ENCODE measurements at regions not wholly inside any gene's neighbourhood (a gene's known extent, or its start where the extent isn't known, plus 50 kb on each side); places are given as distances from the start of the nearest gene placed in this dataset.

DNA sequence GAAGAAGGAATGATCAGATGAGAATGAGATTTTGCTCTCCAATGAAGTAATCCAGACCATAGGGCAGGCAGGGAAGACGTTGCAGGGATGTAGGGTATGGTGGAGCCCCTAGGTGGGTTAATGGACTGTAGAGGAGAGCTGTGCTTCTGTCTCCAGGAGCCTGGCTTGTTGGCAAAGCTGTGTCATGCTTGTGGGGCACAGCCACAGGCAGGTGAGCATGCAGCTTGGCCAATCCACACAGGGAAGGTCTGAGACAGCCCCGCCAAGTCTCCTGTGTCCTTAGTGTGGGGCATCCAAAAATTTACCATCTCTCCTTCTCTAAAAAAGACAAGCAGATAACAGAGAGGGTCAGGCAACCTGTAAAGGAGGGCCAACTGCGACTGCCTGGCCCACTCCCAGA lies 71.4 kb upstream of the FLT1 start:
- H3K27me3 Mint-ChIP-seq: peaks cover 0 to 1% of the 10 kb centered on the region in 2 donors
- H3K9me3 ChIP-seq (ENCODE audit: control insufficient read depth in 1 of 2, low read length in 2 of 2): no peaks in the 10 kb centered on the region
- no peaks in the 10 kb centered on the region for H3K4me1 ChIP-seq (ENCODE audit: insufficient read depth, low read length)
- intact Hi-C loops (cut with micrococcal nuclease): no loop called here
- H3K36me3 Mint-ChIP-seq: no peaks in the 10 kb centered on the region
- no peaks in the 10 kb centered on the region for H3K36me3 ChIP-seq (ENCODE audit: insufficient read depth, low read length)
- no peak overlapping the region for H3K4me3 Mint-ChIP-seq
- H3K9me3 Mint-ChIP-seq: peaks cover 0 to 3% (median 0%) of the 10 kb centered on the region in 8 donors
- ChIA-PET CTCF (ENCODE audit: partially characterized antibody) (no interaction called here), POLR2A (ENCODE audit: partially characterized antibody) (no interaction called here)
- H3K27me3 ChIP-seq (ENCODE audit: insufficient read depth, low read length): no peaks in the 10 kb centered on the region
- no peak overlapping the region for H3K4me3 ChIP-seq (ENCODE audit: low read length in 2 of 2)
- H3K27ac ChIP-seq (ENCODE audit: low read depth, low read length): no peak overlapping the region
- no peak overlapping the region for H3K27ac Mint-ChIP-seq
- no peak for DNase-seq
- no peaks in the 10 kb centered on the region for H3K4me1 Mint-ChIP-seq

DNA sequence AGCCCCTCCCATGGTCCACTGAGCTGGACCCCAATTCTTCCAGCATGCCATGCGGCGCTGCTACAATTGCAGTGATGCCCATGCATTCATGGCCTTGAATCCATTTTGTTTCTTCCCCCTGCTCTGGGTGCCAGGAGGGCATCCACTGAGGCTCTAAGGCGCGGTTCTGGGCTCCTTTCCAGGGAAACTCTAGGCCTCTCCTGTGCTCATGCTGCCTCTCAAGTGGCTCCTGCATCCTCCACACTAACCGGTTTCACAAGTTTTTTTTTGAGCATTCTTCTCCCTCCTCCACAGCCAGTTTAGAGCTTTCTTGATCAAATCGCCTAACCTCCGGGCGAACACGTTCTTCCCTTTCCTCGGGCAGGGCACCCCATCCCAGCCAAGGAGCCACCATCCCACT lies 69.1 kb upstream of the FLT1 start:
- Histone ChIP-seq H3K4me1 (ENCODE audit: insufficient read depth, low read length) (no peaks in the 10 kb centered on the region), H3K27me3 (ENCODE audit: insufficient read depth, low read length) (no peaks in the 10 kb centered on the region), H3K9me3 (ENCODE audit: control insufficient read depth in 1 of 2, low read length in 2 of 2) (no peaks in the 10 kb centered on the region), H3K36me3 (ENCODE audit: insufficient read depth, low read length) (no peaks in the 10 kb centered on the region), H3K27ac (ENCODE audit: low read depth, low read length) (no peak overlapping the region), H3K4me3 (ENCODE audit: low read length in 2 of 2) (no peak overlapping the region)
- no peaks in the 10 kb centered on the region for H3K4me1 Mint-ChIP-seq
- intact Hi-C loops (cut with micrococcal nuclease): no loop called here
- no peak for DNase-seq
- peaks cover 1 to 3% of the 10 kb centered on the region in 2 donors for H3K27me3 Mint-ChIP-seq
- ChIA-PET POLR2A (ENCODE audit: partially characterized antibody) (no interaction called here), CTCF (ENCODE audit: partially characterized antibody) (no interaction called here)
- no peaks in the 10 kb centered on the region for H3K36me3 Mint-ChIP-seq
- H3K4me3 Mint-ChIP-seq: no peak overlapping the region
- peaks cover 0 to 3% (median 0%) of the 10 kb centered on the region in 8 donors for H3K9me3 Mint-ChIP-seq
- H3K27ac Mint-ChIP-seq: no peak overlapping the region

DNA sequence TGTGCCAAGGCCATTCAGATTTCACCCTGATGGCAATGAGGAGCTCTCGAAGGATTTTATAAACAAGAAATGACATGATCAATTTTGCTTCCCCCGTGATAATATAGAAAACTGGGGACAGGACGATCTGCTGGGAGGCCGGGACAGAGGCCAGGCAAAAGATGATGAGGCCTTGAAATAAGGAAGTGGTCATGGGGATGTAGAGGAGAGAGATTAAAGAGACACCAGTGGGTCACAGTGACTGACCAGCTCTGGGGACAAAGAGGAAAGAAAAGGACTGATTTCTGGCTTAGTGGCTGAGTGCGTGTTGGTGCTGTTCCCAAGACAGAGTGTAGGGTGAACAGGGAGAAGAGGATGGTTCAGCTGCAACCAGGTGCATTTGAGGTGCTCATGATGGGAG lies 68.7 kb upstream of the FLT1 start:
- intact Hi-C loops (cut with micrococcal nuclease): no loop called here
- H3K4me1 Mint-ChIP-seq: no peaks in the 10 kb centered on the region
- H3K36me3 Mint-ChIP-seq: no peaks in the 10 kb centered on the region
- DNase-seq: no peak
- no peak overlapping the region for H3K27ac Mint-ChIP-seq
- Histone ChIP-seq H3K36me3 (ENCODE audit: insufficient read depth, low read length) (no peaks in the 10 kb centered on the region), H3K9me3 (ENCODE audit: control insufficient read depth in 1 of 2, low read length in 2 of 2) (no peaks in the 10 kb centered on the region), H3K27me3 (ENCODE audit: insufficient read depth, low read length) (no peaks in the 10 kb centered on the region), H3K27ac (ENCODE audit: low read depth, low read length) (no peak overlapping the region), H3K4me3 (ENCODE audit: low read length in 2 of 2) (no peak overlapping the region), H3K4me1 (ENCODE audit: insufficient read depth, low read length) (no peaks in the 10 kb centered on the region)
- peaks cover 0 to 1% (median 0%) of the 10 kb centered on the region in 8 donors for H3K9me3 Mint-ChIP-seq
- no peak overlapping the region for H3K4me3 Mint-ChIP-seq
- ChIA-PET CTCF (ENCODE audit: partially characterized antibody) (no interaction called here), POLR2A (ENCODE audit: partially characterized antibody) (no interaction called here)
- peaks cover 0 to 3% of the 10 kb centered on the region in 2 donors for H3K27me3 Mint-ChIP-seq

DNA sequence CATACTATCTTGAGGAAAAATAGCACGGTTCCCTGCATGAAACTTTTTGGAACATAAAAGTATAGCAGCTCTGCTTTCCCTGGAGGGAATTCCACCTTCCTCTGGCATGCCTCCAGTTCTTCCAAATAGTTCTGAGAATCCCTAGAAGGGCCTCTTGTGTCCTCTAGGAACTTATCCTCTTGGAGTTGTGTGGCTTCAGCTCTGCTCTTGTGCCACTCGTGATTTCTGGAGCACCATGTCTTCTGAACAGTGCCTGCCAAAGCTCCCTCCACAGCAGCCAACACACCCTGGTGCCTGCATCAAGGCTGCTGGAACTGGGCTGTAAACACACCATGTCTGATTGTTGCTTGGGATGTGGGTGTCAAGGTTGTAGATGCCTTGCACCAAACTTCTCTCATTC lies 65.7 kb upstream of the FLT1 start:
- intact Hi-C loops (cut with micrococcal nuclease): no loop called here
- H3K27me3 ChIP-seq (ENCODE audit: insufficient read depth, low read length): no peaks in the 10 kb centered on the region
- Mint-ChIP-seq H3K4me1 (no peaks in the 10 kb centered on the region), H3K27ac (no peak overlapping the region), H3K36me3 (no peaks in the 10 kb centered on the region), H3K9me3 (no peaks in the 10 kb centered on the region), H3K4me3 (no peak overlapping the region), H3K27me3 (peaks cover 0 to 4% of the 10 kb centered on the region in 2 donors)
- CTCF ChIA-PET (ENCODE audit: partially characterized antibody): no interaction called here
- no peaks in the 10 kb centered on the region for H3K36me3 ChIP-seq (ENCODE audit: insufficient read depth, low read length)
- no peaks in the 10 kb centered on the region for H3K4me1 ChIP-seq (ENCODE audit: insufficient read depth, low read length)
- H3K27ac ChIP-seq (ENCODE audit: low read depth, low read length): no peak overlapping the region
- H3K9me3 ChIP-seq (ENCODE audit: control insufficient read depth in 1 of 2, low read length in 2 of 2): no peaks in the 10 kb centered on the region
- no peak overlapping the region for H3K4me3 ChIP-seq (ENCODE audit: low read length in 2 of 2)
- DNase-seq: no peak
- POLR2A ChIA-PET (ENCODE audit: partially characterized antibody): no interaction called here

DNA sequence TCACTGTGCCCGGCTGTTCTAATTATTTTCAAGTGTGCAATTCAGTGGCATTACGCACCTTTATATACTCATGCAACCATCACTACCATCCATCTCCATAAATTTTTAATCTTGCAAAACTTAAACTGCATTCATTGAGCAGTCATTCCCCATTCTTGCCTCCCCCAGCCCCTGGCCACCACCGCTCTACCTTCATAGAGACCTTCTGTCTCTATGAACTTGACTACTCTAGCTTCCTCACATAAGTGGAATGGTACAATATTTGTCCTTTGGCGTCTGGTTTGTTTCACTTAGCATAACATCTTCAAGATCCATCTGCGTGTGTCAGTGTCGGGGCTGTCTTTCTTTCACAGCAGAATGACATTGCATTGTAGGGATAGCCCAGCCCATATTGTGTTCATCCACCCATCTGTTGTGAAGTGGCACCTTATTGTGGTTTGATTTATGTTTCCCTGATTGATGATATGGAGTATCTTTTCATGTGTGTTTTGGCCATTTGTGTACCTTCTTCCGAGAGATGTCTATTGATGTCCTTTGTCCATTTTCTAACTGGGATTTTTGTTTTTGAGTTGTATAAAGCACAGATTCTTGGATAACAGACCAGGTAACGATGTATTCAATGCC lies 64.8 kb upstream of the FLT1 start:
- H3K4me1 Mint-ChIP-seq: no peaks in the 10 kb centered on the region
- no peaks in the 10 kb centered on the region for H3K27me3 ChIP-seq (ENCODE audit: insufficient read depth, low read length)
- CTCF ChIA-PET (ENCODE audit: partially characterized antibody): no interaction called here
- no peak overlapping the region for H3K27ac ChIP-seq (ENCODE audit: low read depth, low read length)
- intact Hi-C loops (cut with micrococcal nuclease): no loop called here
- H3K4me3 ChIP-seq (ENCODE audit: low read length in 2 of 2): no peak overlapping the region
- H3K27ac Mint-ChIP-seq: no peak overlapping the region
- no peaks in the 10 kb centered on the region for H3K36me3 Mint-ChIP-seq
- POLR2A ChIA-PET (ENCODE audit: partially characterized antibody): no interaction called here
- no peaks in the 10 kb centered on the region for H3K9me3 ChIP-seq (ENCODE audit: control insufficient read depth in 1 of 2, low read length in 2 of 2)
- H3K4me1 ChIP-seq (ENCODE audit: insufficient read depth, low read length): no peaks in the 10 kb centered on the region
- no peaks in the 10 kb centered on the region for H3K36me3 ChIP-seq (ENCODE audit: insufficient read depth, low read length)
- H3K9me3 Mint-ChIP-seq: no peaks in the 10 kb centered on the region
- DNase-seq: no peak
- H3K27me3 Mint-ChIP-seq: peaks cover 0 to 4% of the 10 kb centered on the region in 2 donors
- no peak overlapping the region for H3K4me3 Mint-ChIP-seq

DNA sequence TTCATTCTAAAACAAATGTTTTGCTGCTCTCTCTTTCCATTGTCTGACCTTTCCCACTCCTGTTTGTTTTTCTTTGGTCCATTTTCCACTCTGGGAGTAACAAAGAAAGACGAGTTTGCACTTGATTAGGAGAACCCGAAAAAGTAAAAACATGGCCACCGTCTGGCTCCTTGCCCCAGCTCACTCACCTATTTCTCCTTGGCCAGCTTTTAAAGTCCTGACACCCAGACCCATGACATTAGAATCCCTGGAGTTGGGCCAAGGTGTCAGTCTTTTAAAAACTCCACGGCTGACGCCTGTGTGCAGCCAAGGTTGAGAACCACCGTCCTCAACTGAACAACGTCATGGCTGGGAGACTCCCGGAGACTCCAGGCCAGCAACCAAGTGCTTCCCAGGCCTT lies 63.6 kb upstream of the FLT1 start:
- H3K9me3 ChIP-seq (ENCODE audit: control insufficient read depth in 1 of 2, low read length in 2 of 2): no peaks in the 10 kb centered on the region
- H3K4me1 ChIP-seq (ENCODE audit: insufficient read depth, low read length): no peaks in the 10 kb centered on the region
- no peaks in the 10 kb centered on the region for H3K4me1 Mint-ChIP-seq
- no peak for DNase-seq
- POLR2A ChIA-PET (ENCODE audit: partially characterized antibody): no interaction called here
- H3K36me3 ChIP-seq (ENCODE audit: insufficient read depth, low read length): no peaks in the 10 kb centered on the region
- H3K9me3 Mint-ChIP-seq: no peaks in the 10 kb centered on the region
- no peaks in the 10 kb centered on the region for H3K27me3 ChIP-seq (ENCODE audit: insufficient read depth, low read length)
- peaks cover 0 to 4% of the 10 kb centered on the region in 2 donors for H3K27me3 Mint-ChIP-seq
- CTCF ChIA-PET (ENCODE audit: partially characterized antibody): no interaction called here
- H3K36me3 Mint-ChIP-seq: no peaks in the 10 kb centered on the region
- H3K4me3 ChIP-seq (ENCODE audit: low read length in 2 of 2): no peak overlapping the region
- H3K4me3 Mint-ChIP-seq: no peak overlapping the region
- intact Hi-C loops (cut with micrococcal nuclease): no loop called here
- no peak overlapping the region for H3K27ac Mint-ChIP-seq
- no peak overlapping the region for H3K27ac ChIP-seq (ENCODE audit: low read depth, low read length)

DNA sequence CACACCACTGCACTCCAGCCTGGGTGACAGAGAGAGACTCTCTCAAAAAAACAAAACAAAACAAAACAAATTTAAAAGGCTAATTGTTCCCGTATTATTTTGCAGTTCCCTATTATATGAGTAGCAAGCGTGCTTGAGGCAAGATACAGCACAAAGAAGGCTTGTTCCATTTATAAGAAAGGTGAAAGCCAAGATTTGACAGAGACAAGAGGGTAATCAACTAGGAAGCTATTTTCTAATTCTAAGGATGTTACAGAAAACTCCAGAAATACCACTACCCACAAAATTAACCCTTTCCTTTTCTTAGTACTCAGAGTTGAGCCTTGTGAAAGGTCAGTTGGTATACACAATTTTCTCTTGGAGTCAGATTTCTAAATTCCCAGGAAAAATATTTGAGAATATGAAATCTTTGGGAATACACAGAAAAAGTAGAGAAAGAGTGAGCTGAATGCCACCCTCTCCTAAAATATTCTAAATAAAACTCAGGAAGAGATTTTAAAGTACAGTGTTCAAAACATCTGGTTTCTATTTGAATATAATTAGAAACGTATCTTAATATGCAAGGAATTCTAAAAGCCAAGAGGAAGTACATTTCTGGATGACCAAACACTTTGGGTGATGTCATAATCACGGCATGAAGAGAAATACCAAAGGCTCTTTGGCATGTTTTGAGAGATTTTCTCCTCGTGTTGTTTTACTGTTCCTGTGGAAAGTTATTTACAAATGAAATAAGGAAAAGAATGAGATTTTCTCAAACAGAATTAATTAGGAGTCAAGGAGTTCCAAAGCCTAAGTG lies 63.0 kb upstream of the FLT1 start:
- H3K9me3 ChIP-seq (ENCODE audit: control insufficient read depth in 1 of 2, low read length in 2 of 2): no peaks in the 10 kb centered on the region
- H3K27ac ChIP-seq (ENCODE audit: low read depth, low read length): no peak overlapping the region
- Mint-ChIP-seq H3K36me3 (no peaks in the 10 kb centered on the region), H3K9me3 (no peaks in the 10 kb centered on the region), H3K27ac (no peak overlapping the region), H3K4me3 (no peak overlapping the region), H3K27me3 (peaks cover 0 to 4% of the 10 kb centered on the region in 2 donors), H3K4me1 (no peaks in the 10 kb centered on the region)
- H3K4me3 ChIP-seq (ENCODE audit: low read length in 2 of 2): no peak overlapping the region
- no peak for DNase-seq
- intact Hi-C loops (cut with micrococcal nuclease): no loop called here
- no peaks in the 10 kb centered on the region for H3K4me1 ChIP-seq (ENCODE audit: insufficient read depth, low read length)
- H3K36me3 ChIP-seq (ENCODE audit: insufficient read depth, low read length): no peaks in the 10 kb centered on the region
- ChIA-PET POLR2A (ENCODE audit: partially characterized antibody) (no interaction called here), CTCF (ENCODE audit: partially characterized antibody) (no interaction called here)
- no peaks in the 10 kb centered on the region for H3K27me3 ChIP-seq (ENCODE audit: insufficient read depth, low read length)

All from CD4-positive, alpha-beta memory T cell (primary cell).